Inflammatory macrophage treated with lipopolysaccharide for 4 hours (primary cell): ENCODE measurements at regions not wholly inside any gene's neighbourhood (a gene's known extent, or its start where the extent isn't known, plus 50 kb on each side); places are given as distances from the start of the nearest gene placed in this dataset.
"Not testable (repeated sequence)": the region's sequence is repeated elsewhere in the genome, so short reads cannot be mapped to it uniquely, and the experiment has no call there.

Experiments used
- DNase-seq: peaks from one replicate; pipeline ENCODE4 v3.0.0-alpha.2; 2020

- DNase-seq: no peak
These were observed 177.1 kb downstream of the RNF144A start for GRCh38 chr2:7094231-7094741.

DNA sequence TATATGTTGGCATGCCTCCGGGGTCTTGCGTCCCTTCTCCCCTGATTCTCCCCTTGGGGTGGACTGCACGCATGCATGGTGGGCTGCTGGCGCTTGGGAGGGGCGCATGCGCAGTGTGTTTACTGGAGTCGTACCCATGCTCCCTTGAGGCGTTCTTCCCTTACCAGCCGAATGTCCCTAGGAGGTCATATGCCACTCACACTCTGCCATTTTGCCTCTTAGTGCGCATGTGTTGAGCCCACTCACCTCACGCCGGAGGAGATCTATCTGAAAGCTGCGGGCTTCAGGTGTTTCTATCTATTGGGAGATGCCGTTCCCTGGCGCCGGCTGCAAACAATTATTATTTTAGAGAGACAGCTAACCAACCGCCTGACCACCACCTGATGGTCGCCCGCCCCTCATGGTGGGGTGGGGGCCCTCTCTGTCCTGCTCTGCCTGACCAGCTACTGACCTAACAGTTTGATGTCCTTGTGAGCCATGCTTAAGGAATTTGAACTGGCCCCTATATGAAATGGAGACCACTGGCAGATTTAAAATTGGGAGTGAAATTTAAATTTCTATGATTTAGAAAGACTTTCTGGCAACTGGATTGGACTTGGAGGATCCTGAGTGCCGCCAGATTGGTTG, 179.6 kb downstream of the RNF144A start:
- no peak for DNase-seq

- DNase-seq: peak; percentile 59
These were observed 180.2 kb downstream of the RNF144A start for GRCh38 chr2:7097353-7097895.

DNA sequence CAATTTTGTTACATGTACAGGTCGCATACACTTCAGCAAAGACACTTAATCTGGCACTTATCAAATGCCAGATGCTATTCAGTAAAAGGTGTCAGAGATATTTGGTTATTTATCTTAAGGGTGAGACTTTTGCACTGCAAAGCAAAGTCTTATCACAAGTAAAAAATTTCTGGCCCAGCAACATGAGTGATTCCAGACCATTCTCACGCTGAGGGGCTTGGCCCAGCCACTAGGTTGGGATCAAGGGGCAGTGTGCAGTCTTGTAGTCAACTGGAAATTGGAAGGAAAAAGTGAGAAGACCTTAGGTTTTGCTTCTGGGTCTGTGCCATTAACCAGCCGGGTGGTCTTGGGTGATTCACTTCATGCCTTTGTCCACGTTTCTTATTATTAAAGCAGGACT, 181.6 kb downstream of the RNF144A start:
- no peak for DNase-seq

GRCh38 chr2:7099687-7100086, 182.5 kb downstream of the RNF144A start:
- DNase-seq: not testable (repeated sequence)

DNA sequence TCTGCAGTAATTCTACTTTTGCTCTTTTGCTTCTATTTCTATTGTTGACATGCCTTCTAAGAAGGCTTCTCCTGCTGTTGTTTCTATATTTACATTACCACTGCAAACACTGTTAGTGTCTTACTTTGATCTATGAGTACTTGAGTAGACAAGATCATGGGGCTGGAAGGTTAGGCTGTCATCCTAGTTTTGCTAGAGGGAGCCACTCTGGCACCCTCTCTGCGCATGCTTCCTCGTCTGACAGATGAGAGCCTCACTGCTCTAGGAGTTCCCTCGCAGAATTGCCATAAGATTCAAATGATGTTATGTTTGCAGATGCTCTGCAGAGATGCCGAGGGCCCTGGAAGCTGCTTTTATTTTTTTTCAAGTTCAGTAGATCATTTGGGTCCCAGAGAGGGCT, 185.6 kb downstream of the RNF144A start:
- DNase-seq: no peak

- DNase-seq: no peak
These were observed 191.8 kb downstream of the RNF144A start for GRCh38 chr2:7108792-7109532.

DNA sequence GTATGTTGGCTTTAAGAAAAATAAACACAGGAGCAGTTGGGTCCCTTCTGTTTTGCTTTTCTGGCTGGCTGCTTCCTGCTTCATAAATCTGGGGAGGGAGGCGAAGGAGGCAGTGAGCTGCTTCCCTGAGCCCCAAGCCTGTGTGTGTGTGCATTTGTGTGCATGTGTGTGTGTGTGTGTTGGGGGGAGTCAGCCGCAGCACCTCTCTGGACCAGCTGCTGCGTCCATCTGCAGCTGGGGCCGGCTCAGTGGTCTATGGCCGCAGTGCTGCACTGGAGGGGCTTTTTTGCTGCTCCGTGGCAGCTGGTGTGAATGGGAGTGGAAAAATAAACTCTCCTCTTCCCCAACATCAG, 192.3 kb downstream of the RNF144A start:
- no peak for DNase-seq

DNA sequence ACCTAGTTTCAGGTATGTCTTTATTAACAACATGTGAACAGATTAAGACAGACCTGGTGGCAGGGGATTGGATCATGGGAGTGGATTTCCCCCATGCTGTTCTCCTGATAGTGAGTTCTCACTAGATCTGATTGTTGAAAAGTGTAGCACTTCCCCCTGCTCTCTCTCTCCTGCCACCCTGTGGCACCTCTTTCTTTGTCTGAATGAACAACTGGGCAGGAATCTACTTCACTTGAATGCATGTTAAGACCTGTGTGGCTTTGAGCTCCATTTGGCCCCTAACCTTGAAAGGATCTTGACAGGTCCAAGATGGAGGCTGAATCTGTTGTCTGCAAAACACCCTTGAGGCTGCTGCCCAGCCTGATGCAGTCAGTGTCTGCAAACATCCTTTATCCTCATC, 194.4 kb downstream of the RNF144A start:
- peak; percentile 6 for DNase-seq

DNA sequence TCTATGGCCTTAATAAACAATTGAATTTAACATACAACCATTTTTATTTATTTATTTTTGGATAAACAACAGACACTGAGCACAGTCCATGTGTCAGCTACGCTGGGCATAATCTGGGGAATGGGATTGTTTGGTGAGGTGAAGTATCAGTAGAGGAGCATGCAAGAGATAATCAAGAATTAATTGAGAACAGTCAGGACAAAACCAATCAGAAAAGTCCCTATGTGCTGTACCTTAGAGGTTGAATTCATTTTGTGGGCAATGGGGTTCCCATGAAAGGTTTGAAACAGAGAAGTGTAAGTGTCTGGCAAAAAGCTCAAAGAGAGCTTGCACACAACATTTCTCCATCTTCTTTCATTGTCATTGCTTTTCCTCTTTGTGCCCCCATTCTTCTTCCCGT, 198.2 kb downstream of the RNF144A start:
- DNase-seq: no peak

DNA sequence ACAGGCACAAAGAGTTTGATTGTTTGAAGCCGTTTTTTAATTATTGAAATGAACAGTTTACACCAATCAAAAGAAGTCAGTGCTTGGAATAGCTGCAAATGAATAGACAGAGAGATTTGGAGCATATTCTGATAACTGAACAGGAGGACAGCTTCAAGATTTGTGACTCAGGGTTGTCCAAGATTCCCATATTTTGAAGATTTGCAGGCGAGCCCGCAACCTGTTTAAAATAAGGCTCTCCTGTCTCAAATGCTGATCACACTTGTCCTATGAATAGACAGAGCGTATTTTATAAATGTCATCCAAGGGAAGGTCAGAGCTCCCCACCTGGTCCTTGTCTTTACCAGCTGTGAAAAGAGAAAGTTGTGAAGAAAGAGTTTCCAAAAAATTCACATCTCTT, 198.7 kb downstream of the RNF144A start:
- no peak for DNase-seq

DNA sequence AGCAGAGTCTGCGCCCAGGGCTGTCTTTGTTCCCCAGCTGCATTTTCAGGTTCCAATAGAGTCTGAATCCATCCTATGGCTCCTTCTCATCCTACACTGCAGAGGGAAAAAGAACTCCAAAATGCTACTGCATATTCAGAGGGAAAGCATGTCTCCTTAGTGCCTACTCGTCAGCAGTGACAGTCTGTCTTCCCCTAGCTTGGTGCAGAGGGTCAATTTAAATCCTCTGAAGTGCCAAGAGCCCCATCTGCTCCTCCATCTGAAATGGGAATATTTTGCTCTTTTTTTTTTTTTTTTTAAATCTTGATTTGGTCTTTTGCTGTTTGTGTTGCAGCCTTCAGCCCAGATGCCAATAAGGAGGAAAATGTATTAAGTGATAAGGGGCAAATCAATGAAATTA, 199.3 kb downstream of the RNF144A start:
- DNase-seq: no peak

DNA sequence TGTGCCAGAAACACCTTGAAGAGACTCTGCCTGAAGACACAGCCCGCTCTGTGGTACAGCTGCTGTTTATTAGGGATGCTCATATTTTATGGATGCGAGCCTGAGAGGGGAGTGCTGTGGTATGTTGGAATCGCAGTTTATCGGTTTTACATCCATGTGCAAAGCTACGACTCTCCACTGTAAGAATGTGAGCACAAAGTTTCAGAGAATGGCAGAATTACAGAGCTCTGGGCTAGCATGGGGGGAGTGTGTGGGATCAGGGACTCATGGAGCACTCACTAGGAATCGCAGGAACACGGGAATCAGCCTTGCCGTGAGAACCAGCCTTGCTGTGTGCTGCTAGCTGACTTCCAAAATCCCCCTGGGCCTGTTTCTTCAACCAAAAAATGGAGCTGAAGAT, 199.9 kb downstream of the RNF144A start:
- no peak for DNase-seq

- DNase-seq: no peak
These were observed 201.5 kb downstream of the RNF144A start for GRCh38 chr2:7118606-7119131.

- DNase-seq: peak; percentile 19
These were observed 202.1 kb downstream of the RNF144A start for GRCh38 chr2:7119132-7119835.

GRCh38 chr2:7121851-7122250, 204.6 kb downstream of the RNF144A start:
- no peak for DNase-seq

DNA sequence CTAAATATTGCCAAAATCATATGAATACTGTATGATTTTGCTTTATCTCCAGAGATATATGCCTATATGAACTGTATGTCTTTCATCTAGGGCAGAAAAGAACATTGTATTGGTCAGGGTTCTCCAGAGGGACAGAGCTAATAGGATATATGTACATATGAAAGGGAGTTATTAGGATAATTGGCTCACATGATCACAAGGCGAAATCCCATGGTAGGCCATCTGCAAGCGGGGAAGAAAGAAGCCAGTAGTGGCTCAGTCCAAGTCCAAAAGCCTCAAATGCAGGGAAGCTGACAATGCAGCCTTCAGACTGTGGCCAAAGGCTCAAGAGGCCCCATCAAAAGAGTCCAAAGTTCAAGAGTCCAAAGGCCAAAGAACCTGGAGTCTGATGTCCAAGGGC, 209.9 kb downstream of the RNF144A start:
- no peak for DNase-seq

DNA sequence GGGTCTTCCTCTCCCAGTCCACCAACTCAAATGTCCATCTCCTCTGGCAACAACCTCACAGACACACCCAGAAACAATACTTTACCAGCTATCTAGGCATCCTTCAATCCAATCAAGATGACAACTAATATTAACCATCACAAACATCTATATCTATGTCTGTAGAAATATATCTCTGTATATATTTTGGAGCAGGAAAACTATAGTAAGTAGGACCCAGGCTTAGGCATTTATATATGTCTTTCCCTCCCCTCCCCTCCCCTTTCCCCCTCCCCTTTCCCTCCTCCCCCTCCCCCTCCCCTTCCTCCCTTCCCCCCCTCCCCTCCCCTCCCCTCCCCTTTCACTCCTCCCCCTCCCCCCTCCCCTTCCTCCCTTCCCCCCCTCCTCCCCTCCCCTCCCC, 210.5 kb downstream of the RNF144A start:
- DNase-seq: no peak

- no peak for DNase-seq
These were observed 214.0 kb downstream of the RNF144A start for GRCh38 chr2:7131261-7131660.

DNA sequence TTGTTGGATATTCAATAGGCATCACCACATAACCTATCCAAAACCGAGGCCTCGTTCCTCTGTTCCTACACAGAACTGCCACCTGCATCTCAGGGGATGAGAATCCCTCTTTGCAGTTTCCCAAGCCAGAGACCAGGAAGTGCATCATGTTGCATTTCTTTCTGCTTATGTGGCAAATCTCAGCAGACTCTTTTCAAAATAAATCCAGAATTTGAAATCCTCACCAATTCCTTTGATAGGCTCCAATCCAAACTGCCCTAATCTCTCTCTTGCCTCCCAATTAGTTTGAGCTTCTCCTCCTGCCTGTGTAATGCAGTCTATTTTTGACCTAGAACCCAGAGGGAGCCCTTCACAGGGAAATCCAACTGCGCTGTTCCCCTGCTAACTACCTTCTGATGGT, 215.5 kb downstream of the RNF144A start:
- no peak for DNase-seq

DNA sequence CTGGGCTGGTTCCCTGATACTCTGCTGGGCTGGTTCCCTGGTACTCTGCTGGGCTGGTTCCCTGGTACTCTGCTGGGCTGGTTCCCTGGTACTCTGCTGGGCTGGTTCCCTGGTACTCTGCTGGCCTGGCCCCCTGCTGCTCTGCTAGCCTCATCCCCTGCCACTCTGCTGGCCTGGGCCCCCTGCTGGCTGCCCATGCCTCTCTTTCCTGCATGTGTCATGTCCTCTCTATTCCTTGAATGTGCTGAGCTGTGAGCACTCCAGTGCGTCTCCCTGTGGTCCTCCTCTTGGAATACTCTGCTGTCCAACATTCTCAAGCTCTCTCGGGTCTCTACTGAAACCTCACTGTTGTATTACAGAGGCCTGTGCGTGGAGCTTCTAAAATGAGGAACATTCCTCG, 216.3 kb downstream of the RNF144A start:
- DNase-seq: no peak

DNA sequence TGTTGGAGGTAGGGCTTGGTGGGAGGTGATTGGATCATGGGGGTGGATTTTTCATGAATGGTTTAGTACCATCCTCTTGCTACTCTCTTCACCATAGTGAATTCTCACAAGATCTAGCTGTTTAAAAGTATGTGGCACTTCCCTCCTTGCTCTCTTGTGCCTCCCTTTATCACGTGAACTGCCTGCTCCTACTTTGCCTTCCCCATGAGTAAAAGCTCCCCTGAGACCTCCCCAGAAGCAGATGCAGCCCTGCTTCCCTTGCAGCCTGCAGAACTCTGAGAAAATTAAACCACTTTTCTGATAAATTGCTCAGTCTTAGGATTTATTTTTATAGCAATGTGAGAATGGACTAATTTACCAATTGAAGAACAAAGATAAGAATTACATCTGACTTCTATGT, 223.1 kb downstream of the RNF144A start:
- DNase-seq: no peak

GRCh38 chr2:7145707-7146106, 228.5 kb downstream of the RNF144A start:
- no peak for DNase-seq

- no peak for DNase-seq
These were observed 228.9 kb downstream of the RNF144A start for GRCh38 chr2:7146151-7146550.
